GM12878 (cell line): ENCODE measurements at regions not wholly inside any gene's neighbourhood (a gene's known extent, or its start where the extent isn't known, plus 50 kb on each side); places are given as distances from the start of the nearest gene placed in this dataset.

Source experiments
- ATAC-seq: fragments of 200-7000 bp; cut with Tn5 transposase; 3 replicates; pipeline ENCODE4 v1.9.1; 2020; ENCODE audit warnings: mild to moderate bottlenecking, moderate library complexity
- BruUV-seq: library from RNA; stranded (reverse); fragments of 400-500 nt; replicated peaks from 2 replicates; lab custom pipeline; 2021; lab: Mats Ljungman, UMichigan
- CTCF ChIA-PET: fragments of 300-600 bp; sonication (Branson Sonifier 250); formaldehyde crosslinking; extraction: SDS; loops from one replicate; lab custom pipeline; 2021; ENCODE audit warnings: inconsistent platforms; lab: Yijun Ruan, JAX
- POLR2A ChIA-PET: fragments of 350-600 bp; formaldehyde crosslinking; extraction: SDS; loops from one replicate; lab custom pipeline; 2021; ENCODE audit warnings: inconsistent platforms; lab: Charles Lee
- RAD21 ChIA-PET: fragments of 300-600 bp; sonication (Branson Sonifier 250); formaldehyde crosslinking; loops from one replicate; lab custom pipeline; 2023; ENCODE audit warnings: antibody characterized with exemption; ENCODE audit not compliant: unreplicated experiment; lab: Charles Lee
- SMC1A ChIA-PET: fragments of 300-600 bp; sonication (Branson Sonifier 250); formaldehyde crosslinking; loops from one replicate; lab custom pipeline; 2023; ENCODE audit not compliant: unreplicated experiment, uncharacterized antibody; lab: Charles Lee
- DNase-seq: peaks from one replicate; pipeline ENCODE4 v3.0.0-alpha.2; 2011; ENCODE audit warnings: low read depth, low spot score
- FAIRE-seq: peaks from 3 replicates; lab custom pipeline; 2011; peaks lifted over from hg19 to GRCh38; lab: Jason Lieb, UNC
- H2AFZ ChIP-seq: 2 replicates; pipeline ENCODE4 v1.6.0; 2011; ENCODE audit warnings: low read depth, low read length, control low read depth; ENCODE audit not compliant: control insufficient read depth
- H3K27ac ChIP-seq: 2 replicates; pipeline ENCODE4 v1.5.1; 2011; ENCODE audit warnings: control low read depth; ENCODE audit not compliant: control insufficient read depth, insufficient read depth
- H3K27me3 ChIP-seq, 2 experiments: replicated peaks in 1 of 2; 2 replicates each; pipeline versions ENCODE4 v1.6.0 to v1.6.1; 2011; ENCODE audit warnings: low read length in 1 of 2; ENCODE audit not compliant: control insufficient read depth in 2 of 2, insufficient read depth in 2 of 2
- H3K36me3 ChIP-seq, 2 experiments: 2 replicates each; pipeline ENCODE4 v1.5.1; 2011; ENCODE audit warnings: low read length in 1 of 2; ENCODE audit not compliant: control insufficient read depth in 2 of 2, insufficient read depth in 2 of 2
- H3K4me1 ChIP-seq: 2 replicates; pipeline ENCODE4 v1.6.1; 2011; ENCODE audit warnings: mild to moderate bottlenecking, low read length, moderate library complexity, mixed read lengths; ENCODE audit not compliant: control insufficient read depth, insufficient read depth
- H3K4me2 ChIP-seq: 2 replicates; pipeline ENCODE4 v1.6.0; 2011; ENCODE audit warnings: control low read depth; ENCODE audit not compliant: control insufficient read depth, insufficient read depth
- H3K4me3 ChIP-seq: fragments of 200-600 bp; sonication (generic); 2 replicates; pipeline ENCODE4 v1.5.1; 2016
- H3K79me2 ChIP-seq: 2 replicates; pipeline ENCODE4 v1.6.0; 2011; ENCODE audit warnings: low read length; ENCODE audit not compliant: control insufficient read depth, insufficient read depth
- H3K9ac ChIP-seq: 2 replicates; pipeline ENCODE4 v1.8.0; 2011; ENCODE audit warnings: low read length, control low read depth, mixed read lengths; ENCODE audit not compliant: control insufficient read depth, insufficient read depth
- H3K9me3 ChIP-seq: replicated peaks from 3 replicates; pipeline ENCODE4 v1.5.1; 2011; ENCODE audit warnings: mild to moderate bottlenecking, low read length; ENCODE audit not compliant: control insufficient read depth, insufficient read depth
- H4K20me1 ChIP-seq: 2 replicates; pipeline ENCODE4 v1.6.0; 2011; ENCODE audit not compliant: control insufficient read depth, insufficient read depth
- ASH2L ChIP-seq: fragments of 300-600, 200-600 bp; sonication (generic); IDR thresholded peaks from 2 replicates; pipeline ENCODE4 v1.6.1; 2017; ENCODE audit warnings: low read depth, mild to moderate bottlenecking, borderline replicate concordance
- ATF7 ChIP-seq: fragments of 450-650 bp; IDR thresholded peaks from 2 replicates; pipeline ENCODE4 v1.6.1; 2016; ENCODE audit warnings: low read depth, mild to moderate bottlenecking
- BCL11A ChIP-seq: IDR thresholded peaks from 2 replicates; pipeline ENCODE4 v1.6.1; 2011; ENCODE audit warnings: low read depth, low read length
- BMI1 ChIP-seq: fragments of 450-650 bp; IDR thresholded peaks from 2 replicates; pipeline ENCODE4 v1.6.1; 2016; ENCODE audit warnings: mild to moderate bottlenecking, moderate library complexity, borderline replicate concordance
- CBX5 ChIP-seq: sonication (generic); IDR thresholded peaks from 2 replicates; pipeline ENCODE4 v1.6.1; 2016; ENCODE audit warnings: low read depth, moderate library complexity, mild to moderate bottlenecking, inconsistent platforms
- CHD1 ChIP-seq: IDR thresholded peaks from 2 replicates; pipeline ENCODE4 v1.6.1; 2012; ENCODE audit warnings: low read depth, low read length, improper control_type of control experiment
- CHD2 ChIP-seq: IDR thresholded peaks from 2 replicates; pipeline ENCODE4 v1.6.1; 2011; ENCODE audit warnings: low read depth, low read length, improper control_type of control experiment, borderline replicate concordance
- CREB1 ChIP-seq: IDR thresholded peaks from 2 replicates; pipeline ENCODE4 v1.6.1; 2012; ENCODE audit warnings: low read depth, mild to moderate bottlenecking, inconsistent platforms
- CREM ChIP-seq: IDR thresholded peaks from 2 replicates; pipeline ENCODE4 v1.6.1; 2014; ENCODE audit warnings: antibody characterized with exemption, low read depth
- FOXK2 ChIP-seq: fragments of 450-650 bp; IDR thresholded peaks from 2 replicates; pipeline ENCODE4 v1.6.1; 2017; ENCODE audit warnings: mild to moderate bottlenecking, moderate library complexity
- HDGF ChIP-seq: fragments of 450-650 bp; IDR thresholded peaks from 2 replicates; pipeline ENCODE4 v1.6.1; 2016; ENCODE audit warnings: antibody characterized with exemption
- JUNB ChIP-seq: IDR thresholded peaks from 2 replicates; pipeline ENCODE4 v1.6.1; 2016; ENCODE audit warnings: antibody characterized with exemption, mild to moderate bottlenecking
- MEF2A ChIP-seq: IDR thresholded peaks from 2 replicates; pipeline ENCODE4 v1.6.1; 2011; ENCODE audit warnings: low read depth, mild to moderate bottlenecking, low read length, moderate library complexity; ENCODE audit not compliant: insufficient read depth
- MTA3 ChIP-seq: IDR thresholded peaks from 2 replicates; pipeline ENCODE4 v1.6.1; 2012; ENCODE audit warnings: low read length, inconsistent platforms, borderline replicate concordance
- NFYB ChIP-seq: IDR thresholded peaks from 2 replicates; pipeline ENCODE4 v1.6.1; 2011; ENCODE audit warnings: low read depth, mild to moderate bottlenecking, low read length, improper control_type of control experiment, moderate library complexity; ENCODE audit not compliant: insufficient read depth
- NR2C1 ChIP-seq: fragments of 450-650 bp; IDR thresholded peaks from 2 replicates; pipeline ENCODE4 v1.6.1; 2017; ENCODE audit warnings: antibody characterized with exemption, mild to moderate bottlenecking, moderate library complexity
- NR2F1 ChIP-seq: fragments of 450-650 bp; conservative IDR thresholded peaks from 2 replicates; pipeline ENCODE4 v1.6.1; 2017; ENCODE audit warnings: mild to moderate bottlenecking
- TAF1 ChIP-seq: IDR thresholded peaks from 2 replicates; pipeline ENCODE4 v1.6.1; 2011; ENCODE audit warnings: mild to moderate bottlenecking, low read depth, low read length, borderline replicate concordance
- WRNIP1 ChIP-seq: IDR thresholded peaks from 2 replicates; pipeline ENCODE4 v1.6.1; 2011; ENCODE audit warnings: low read depth, low read length, improper control_type of control experiment, borderline replicate concordance
- WGBS: methylation state at CpG from one replicate; pipeline ENCODE4 v1.1.6; 2016; ENCODE audit warnings: low lambda C conversion rate; ENCODE audit not compliant: insufficient replicate concordance, insufficient coverage; ENCODE audit errors: missing lambda C conversion rate; 5-methylcytosine and 5-hydroxymethylcytosine counted together
- in situ Hi-C: fragments of 300-500 bp; cut with MboI; formaldehyde crosslinking; loops from 9 replicates; pipeline ENCODE4 v1.14.3; 2018; ENCODE audit warnings: mixed read lengths
- intact Hi-C: fragments of 100-400 bp; cut with micrococcal nuclease; formaldehyde crosslinking; loops from one replicate; pipeline ENCODE4 v1.14.2; 2022; ENCODE audit not compliant: unreplicated experiment
- TF ChIP-seq, protein P1 (sequence below): fragments of 450-650 bp; formaldehyde crosslinking; IDR thresholded peaks from 2 replicates; pipeline ENCODE4 v1.5.0; 2022; ENCODE audit warnings: mild to moderate bottlenecking, missing genetic modification characterization

DNA sequence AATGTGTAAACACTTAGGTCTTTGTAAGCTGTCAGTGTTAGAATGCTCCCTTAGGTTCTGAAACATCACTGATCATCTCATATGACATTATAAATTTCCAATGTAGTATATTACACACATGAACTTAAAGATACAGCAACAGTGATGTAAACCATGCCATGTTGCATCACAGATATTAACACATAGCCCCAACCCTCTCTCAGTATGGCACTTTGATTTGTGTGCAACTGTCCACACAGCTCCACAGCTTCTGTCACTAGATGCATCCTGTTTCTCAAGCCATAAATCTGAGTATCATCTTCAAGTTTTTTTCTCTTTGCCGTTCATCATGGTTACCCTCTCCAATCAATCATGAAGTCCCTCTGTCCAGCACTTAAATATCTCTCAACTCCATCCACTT is 69.2 kb upstream of the LRP1B start:
- Histone ChIP-seq H3K27ac (no peak overlapping the region), H3K27me3 (no peaks in the 10 kb centered on the region), H3K4me3 (no peak overlapping the region), H3K9ac (no peak overlapping the region), H3K79me2 (no peaks in the 10 kb centered on the region), H3K9me3 (no peaks in the 10 kb centered on the region), H3K4me1 (no peaks in the 10 kb centered on the region), H4K20me1 (no peaks in the 10 kb centered on the region), H3K4me2 (no peak overlapping the region), H2AFZ (no peak overlapping the region), H3K36me3 (no peaks in the 10 kb centered on the region)
- DNase-seq (no peak), FAIRE-seq (no peak), ATAC-seq (no peak)
- 0% methylated on average over 1 of the region's 1 CpG for WGBS
- in situ Hi-C loops = no loop called here
- CTCF ChIA-PET = no interaction called here
- intact Hi-C loops = no loop called here
- BruUV-seq = no TSS peak
- RAD21 ChIA-PET = no interaction called here
- POLR2A ChIA-PET = no interaction called here
- no peak for TF ChIP-seq NFYB
- no peak for TF ChIP-seq BCL11A
- TF ChIP-seq HDGF = no peak
- TF ChIP-seq CREM = no peak
- no peak for TF ChIP-seq ATF7
- TF ChIP-seq CREB1 = no peak
- TF ChIP-seq JUNB = no peak
- TF ChIP-seq ASH2L = no peak
- SMC1A ChIA-PET = no interaction called here

DNA sequence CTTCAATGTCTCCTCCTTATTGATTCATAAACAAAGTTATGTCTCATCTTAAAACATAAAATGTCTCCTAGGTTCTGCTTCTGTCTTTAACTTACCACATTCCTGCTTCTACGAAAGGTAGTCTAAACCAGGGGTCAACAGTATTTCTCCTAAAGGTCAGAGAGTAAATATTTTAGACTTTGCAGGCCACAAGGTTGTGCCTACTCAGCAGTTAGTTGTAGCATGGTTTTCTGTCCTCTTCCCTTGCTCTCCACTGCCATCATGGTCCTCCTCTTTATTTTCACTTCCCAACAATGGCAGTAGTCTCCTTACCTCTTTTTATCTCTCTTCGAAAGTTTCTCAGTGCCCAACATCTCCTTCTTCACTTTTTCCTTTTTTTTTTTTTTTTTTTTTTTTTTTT is 68.3 kb upstream of the LRP1B start:
- Histone ChIP-seq H3K4me3 (no peak overlapping the region), H3K27ac (no peak overlapping the region), H3K4me2 (no peak overlapping the region), H3K27me3 (no peaks in the 10 kb centered on the region), H3K9me3 (no peaks in the 10 kb centered on the region), H4K20me1 (no peaks in the 10 kb centered on the region), H3K79me2 (no peaks in the 10 kb centered on the region), H3K4me1 (no peaks in the 10 kb centered on the region), H3K9ac (no peak overlapping the region), H3K36me3 (no peaks in the 10 kb centered on the region), H2AFZ (no peak overlapping the region)
- ChIA-PET SMC1A (no interaction called here), RAD21 (no interaction called here), CTCF (no interaction called here), POLR2A (no interaction called here)
- in situ Hi-C loops (no loop called here), intact Hi-C loops (no loop called here)
- BruUV-seq = no TSS peak
- DNase-seq (no peak), FAIRE-seq (no peak), ATAC-seq (no peak)
- WGBS = 3% methylated on average over 2 of the region's 2 CpGs
- TF ChIP-seq WRNIP1 (no peak), CHD2 (no peak), NR2C1 (no peak), FOXK2 (no peak), BMI1 (no peak), HDGF (no peak), MEF2A (no peak), CHD1 (no peak), MTA3 (no peak), TAF1 (no peak), CBX5 (no peak), BCL11A (no peak), NR2F1 (no peak)
- TF ChIP-seq, protein P1, sequence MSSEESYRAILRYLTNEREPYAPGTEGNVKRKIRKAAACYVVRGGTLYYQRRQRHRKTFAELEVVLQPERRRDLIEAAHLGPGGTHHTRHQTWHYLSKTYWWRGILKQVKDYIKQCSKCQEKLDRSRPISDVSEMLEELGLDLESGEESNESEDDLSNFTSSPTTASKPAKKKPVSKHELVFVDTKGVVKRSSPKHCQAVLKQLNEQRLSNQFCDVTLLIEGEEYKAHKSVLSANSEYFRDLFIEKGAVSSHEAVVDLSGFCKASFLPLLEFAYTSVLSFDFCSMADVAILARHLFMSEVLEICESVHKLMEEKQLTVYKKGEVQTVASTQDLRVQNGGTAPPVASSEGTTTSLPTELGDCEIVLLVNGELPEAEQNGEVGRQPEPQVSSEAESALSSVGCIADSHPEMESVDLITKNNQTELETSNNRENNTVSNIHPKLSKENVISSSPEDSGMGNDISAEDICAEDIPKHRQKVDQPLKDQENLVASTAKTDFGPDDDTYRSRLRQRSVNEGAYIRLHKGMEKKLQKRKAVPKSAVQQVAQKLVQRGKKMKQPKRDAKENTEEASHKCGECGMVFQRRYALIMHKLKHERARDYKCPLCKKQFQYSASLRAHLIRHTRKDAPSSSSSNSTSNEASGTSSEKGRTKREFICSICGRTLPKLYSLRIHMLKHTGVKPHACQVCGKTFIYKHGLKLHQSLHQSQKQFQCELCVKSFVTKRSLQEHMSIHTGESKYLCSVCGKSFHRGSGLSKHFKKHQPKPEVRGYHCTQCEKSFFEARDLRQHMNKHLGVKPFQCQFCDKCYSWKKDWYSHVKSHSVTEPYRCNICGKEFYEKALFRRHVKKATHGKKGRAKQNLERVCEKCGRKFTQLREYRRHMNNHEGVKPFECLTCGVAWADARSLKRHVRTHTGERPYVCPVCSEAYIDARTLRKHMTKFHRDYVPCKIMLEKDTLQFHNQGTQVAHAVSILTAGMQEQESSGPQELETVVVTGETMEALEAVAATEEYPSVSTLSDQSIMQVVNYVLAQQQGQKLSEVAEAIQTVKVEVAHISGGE = no peak
